ENCODE measurements at regions not wholly inside any gene's neighbourhood (a gene's known extent, or its start where the extent isn't known, plus 50 kb on each side); places are given as distances from the start of the nearest gene placed in this dataset.

DNA sequence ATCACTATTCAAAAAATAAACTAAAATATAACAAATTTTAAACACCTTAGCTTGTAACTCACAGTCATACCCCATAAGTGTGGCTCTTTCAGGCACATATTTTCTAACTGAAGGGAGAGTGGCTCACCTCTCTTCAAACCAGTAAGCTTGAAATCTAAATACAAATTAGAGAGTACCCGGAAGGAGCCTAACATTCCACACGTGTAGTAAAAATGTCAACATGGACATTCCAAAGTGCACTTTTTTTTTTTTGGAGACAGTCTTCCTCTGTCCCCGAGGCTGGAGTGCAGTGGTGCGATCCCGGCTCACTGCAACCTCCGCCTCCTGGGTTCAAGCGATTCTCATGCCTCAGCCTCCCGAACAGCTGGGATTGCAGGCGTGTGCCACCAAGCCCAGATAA is 275.6 kb upstream of the ADGRL2 start:
- H3K4me2 ChIP-seq (ENCODE audit: low read depth, low read length), result no peak overlapping the region
- H3K4me1 ChIP-seq (ENCODE audit: insufficient read depth, low read length), result 0 out of 2 replicates have a peak, but pooled peaks cover 9% of the 10 kb centered on the region
- POLR2A ChIA-PET, result no interaction called here
- in situ Hi-C loops (cut with HindIII; ENCODE audit: extremely low pct_ligation_motif_present, low pct_unique_long_range_greater_than_20kb), result no loop called here
- intact Hi-C loops (cut with micrococcal nuclease; ENCODE audit: unreplicated experiment), result no loop called here
- WGBS (ENCODE audit: low lambda C conversion rate), result 6% methylated on average over 7 of the region's 9 CpGs
- no peaks in the 10 kb centered on the region for H3K79me2 ChIP-seq (ENCODE audit: insufficient read depth, low read length)
- no peak overlapping the region for H3K4me3 ChIP-seq (replicated peaks in 1 of 3; ENCODE audit: insufficient read depth in 1 of 3, low read depth in 2 of 3, low read length in 3 of 3)
- no peaks in the 10 kb centered on the region; a peak in 2 of 5 replicates for H3K27me3 ChIP-seq (ENCODE audit: control insufficient read depth in 1 of 2, insufficient read depth in 2 of 2, low read length in 2 of 2)
- H4K20me1 ChIP-seq (ENCODE audit: insufficient read depth, low read length), result no peaks in the 10 kb centered on the region
- H2AFZ ChIP-seq (ENCODE audit: low read length), result no peak overlapping the region
- no TSS peak for BruUV-seq (replicated peaks)
- no peaks in the 10 kb centered on the region for H3K36me3 ChIP-seq (replicated peaks in 1 of 2; ENCODE audit: control insufficient read depth in 1 of 2, insufficient read depth in 2 of 2, low read length in 2 of 2)
- no peaks in the 10 kb centered on the region for H3K9me3 ChIP-seq (ENCODE audit: low read length)
- CTCF ChIA-PET (ENCODE audit: low intra/inter-chr PET ratio, low total read pairs), result no interaction called here
- H3K27ac ChIP-seq (ENCODE audit: extremely low read length, insufficient read depth, low read length), result no peak overlapping the region
- H3K9ac ChIP-seq (ENCODE audit: insufficient read depth, low read depth, low read length), result no peak overlapping the region
- ATAC-seq (peak; percentile 73), FAIRE-seq (no peak), DNase-seq (ENCODE audit: low spot score) (peak; percentile 20)
- no peak for TF ChIP-seq ZNF253 (CRISPR knock-in tag; IDR thresholded peaks at IDR 0.05; ENCODE audit: borderline replicate concordance)
- TF ChIP-seq CREB1 (IDR thresholded peaks at IDR 0.05), result no peak
- no peak for TF ChIP-seq CREB1 (CRISPR knock-in tag; IDR thresholded peaks at IDR 0.05)
- TF ChIP-seq PAXIP1 (CRISPR knock-in tag; conservative IDR thresholded peaks at IDR 0.05), result 0 out of 2 replicates have a peak, but pooled peaks have one; percentile 18
- peak; percentile 62 for TF ChIP-seq TEAD3 (CRISPR knock-in tag; optimal IDR thresholded peaks at IDR 0.05; ENCODE audit: borderline replicate concordance)
- peak; percentile 41 for TF ChIP-seq HNF4A (CRISPR knock-in tag; IDR thresholded peaks at IDR 0.05)
- TF ChIP-seq ZMYM3 (CRISPR knock-in tag; IDR thresholded peaks at IDR 0.05), result peak; percentile 44; the same call in 1 of the 2 replicates
- TF ChIP-seq ZNF737 (CRISPR knock-in tag; IDR thresholded peaks at IDR 0.05; ENCODE audit: borderline replicate concordance), result no peak
- TF ChIP-seq NBN (conservative IDR thresholded peaks at IDR 0.05), result no peak
- TF ChIP-seq ZNF879 (CRISPR knock-in tag; IDR thresholded peaks at IDR 0.05), result no peak
- TF ChIP-seq ELF1 (CRISPR knock-in tag; IDR thresholded peaks at IDR 0.05), result peak; percentile 41; the same call in 1 of the 2 replicates
- TF ChIP-seq FOXA1 (IDR thresholded peaks at IDR 0.05), result no peak
- peak; percentile 44; the same call in 1 of the 2 replicates for TF ChIP-seq FOXA1 (CRISPR knock-in tag; IDR thresholded peaks at IDR 0.05)
- TF ChIP-seq FOXA3 (CRISPR knock-in tag; IDR thresholded peaks at IDR 0.05), result peak; percentile 31; the same call in 1 of the 2 replicates
- TF ChIP-seq ZNF30 (CRISPR knock-in tag; IDR thresholded peaks at IDR 0.05), result no peak
- no peak for TF ChIP-seq HMGXB4 (CRISPR knock-in tag; IDR thresholded peaks at IDR 0.05; ENCODE audit: borderline replicate concordance in 1 of 2, low read depth in 1 of 2)
- TF ChIP-seq, protein P1, sequence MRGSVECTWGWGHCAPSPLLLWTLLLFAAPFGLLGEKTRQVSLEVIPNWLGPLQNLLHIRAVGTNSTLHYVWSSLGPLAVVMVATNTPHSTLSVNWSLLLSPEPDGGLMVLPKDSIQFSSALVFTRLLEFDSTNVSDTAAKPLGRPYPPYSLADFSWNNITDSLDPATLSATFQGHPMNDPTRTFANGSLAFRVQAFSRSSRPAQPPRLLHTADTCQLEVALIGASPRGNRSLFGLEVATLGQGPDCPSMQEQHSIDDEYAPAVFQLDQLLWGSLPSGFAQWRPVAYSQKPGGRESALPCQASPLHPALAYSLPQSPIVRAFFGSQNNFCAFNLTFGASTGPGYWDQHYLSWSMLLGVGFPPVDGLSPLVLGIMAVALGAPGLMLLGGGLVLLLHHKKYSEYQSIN (CRISPR knock-in tag; IDR thresholded peaks at IDR 0.05; ENCODE audit: borderline replicate concordance), result no peak
- TF ChIP-seq, protein P2, sequence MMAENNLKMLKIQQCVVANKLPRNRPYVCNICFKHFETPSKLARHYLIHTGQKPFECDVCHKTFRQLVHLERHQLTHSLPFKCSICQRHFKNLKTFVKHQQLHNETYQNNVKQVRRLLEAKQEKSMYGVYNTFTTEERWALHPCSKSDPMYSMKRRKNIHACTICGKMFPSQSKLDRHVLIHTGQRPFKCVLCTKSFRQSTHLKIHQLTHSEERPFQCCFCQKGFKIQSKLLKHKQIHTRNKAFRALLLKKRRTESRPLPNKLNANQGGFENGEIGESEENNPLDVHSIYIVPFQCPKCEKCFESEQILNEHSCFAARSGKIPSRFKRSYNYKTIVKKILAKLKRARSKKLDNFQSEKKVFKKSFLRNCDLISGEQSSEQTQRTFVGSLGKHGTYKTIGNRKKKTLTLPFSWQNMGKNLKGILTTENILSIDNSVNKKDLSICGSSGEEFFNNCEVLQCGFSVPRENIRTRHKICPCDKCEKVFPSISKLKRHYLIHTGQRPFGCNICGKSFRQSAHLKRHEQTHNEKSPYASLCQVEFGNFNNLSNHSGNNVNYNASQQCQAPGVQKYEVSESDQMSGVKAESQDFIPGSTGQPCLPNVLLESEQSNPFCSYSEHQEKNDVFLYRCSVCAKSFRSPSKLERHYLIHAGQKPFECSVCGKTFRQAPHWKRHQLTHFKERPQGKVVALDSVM (CRISPR knock-in tag; IDR thresholded peaks at IDR 0.05), result peak; percentile 71; the same call in 1 of the 2 replicates
- TF ChIP-seq ELF3 (CRISPR knock-in tag; IDR thresholded peaks at IDR 0.05), result peak; percentile 49; the same call in 1 of the 2 replicates

Measured in HepG2 (cell line).